ENCODE measurements at regions not wholly inside any gene's neighbourhood (a gene's known extent, or its start where the extent isn't known, plus 50 kb on each side); places are given as distances from the start of the nearest gene placed in this dataset.

DNA sequence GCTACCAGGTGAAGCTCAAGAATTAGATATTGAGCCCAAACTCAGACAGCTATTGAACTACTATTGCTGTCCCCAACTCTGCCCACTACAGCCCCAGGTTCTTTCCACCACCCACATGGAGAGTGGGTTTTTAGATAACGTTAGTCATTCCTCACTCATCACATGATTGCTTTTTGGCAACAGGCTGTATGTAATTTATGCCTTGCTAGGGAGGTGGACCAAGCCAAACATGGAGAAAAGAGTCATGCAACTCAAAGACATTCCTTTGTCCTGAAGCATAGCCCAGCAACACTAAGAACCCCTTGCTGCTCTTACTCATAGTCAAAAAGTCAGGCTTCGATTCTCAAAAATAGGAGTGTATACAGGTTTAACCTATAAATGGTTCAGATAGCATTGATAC is 275.9 kb upstream of the VCX3A start:
- no peaks in the 10 kb centered on the region for H3K79me2 ChIP-seq (ENCODE audit: control insufficient read depth, insufficient read depth, low read length, poor library complexity)
- H3K4ac ChIP-seq (ENCODE audit: low read depth, low read length): no peak overlapping the region
- H3K27me3 ChIP-seq (ENCODE audit: insufficient read depth, low read length): no peaks in the 10 kb centered on the region
- H3K27ac ChIP-seq (ENCODE audit: low read depth, low read length): no peak overlapping the region
- H3K18ac ChIP-seq (ENCODE audit: low read length): no peak overlapping the region
- H3K9me3 ChIP-seq (ENCODE audit: insufficient read depth, low read depth, low read length): no peaks in the 10 kb centered on the region
- no peaks in the 10 kb centered on the region for H3K79me1 ChIP-seq (ENCODE audit: low read length)
- H4K8ac ChIP-seq (ENCODE audit: low read depth, low read length): no peak overlapping the region
- no peak overlapping the region for H3K4me3 ChIP-seq (ENCODE audit: low read depth, low read length)
- no peak overlapping the region for H2AFZ ChIP-seq (ENCODE audit: insufficient read depth, low read length, poor library complexity)
- no peak overlapping the region for H4K91ac ChIP-seq (ENCODE audit: low read depth, low read length)
- H2BK12ac ChIP-seq (ENCODE audit: low read length): no peak overlapping the region
- no CpG with 5 or more reads among the region's 2 CpGs for WGBS (ENCODE audit: extremely low coverage, insufficient coverage, insufficient read length)
- H3K4me1 ChIP-seq (ENCODE audit: control insufficient read depth in 1 of 2, insufficient read depth in 2 of 2, low read length in 2 of 2): no peaks in the 10 kb centered on the region
- no peak overlapping the region for H3K23ac ChIP-seq (ENCODE audit: low read length)
- H2BK120ac ChIP-seq (ENCODE audit: insufficient read depth, low read length, poor library complexity): no peak overlapping the region
- no peak overlapping the region for H3K9ac ChIP-seq (ENCODE audit: low read length)
- H3K14ac ChIP-seq (ENCODE audit: low read length): no peak overlapping the region
- H2AK5ac ChIP-seq (ENCODE audit: low read length): no peak overlapping the region
- H2BK5ac ChIP-seq (ENCODE audit: low read depth, low read length, poor library complexity): no peak overlapping the region
- DNase-seq: no peak
- H3K4me2 ChIP-seq (ENCODE audit: low read length): no peak overlapping the region
- no peak overlapping the region for H4K12ac ChIP-seq (ENCODE audit: low read depth, low read length)
- no peaks in the 10 kb centered on the region for H3K36me3 ChIP-seq (ENCODE audit: control insufficient read depth in 1 of 2, insufficient read depth in 2 of 2, low read length in 2 of 2)

DNA sequence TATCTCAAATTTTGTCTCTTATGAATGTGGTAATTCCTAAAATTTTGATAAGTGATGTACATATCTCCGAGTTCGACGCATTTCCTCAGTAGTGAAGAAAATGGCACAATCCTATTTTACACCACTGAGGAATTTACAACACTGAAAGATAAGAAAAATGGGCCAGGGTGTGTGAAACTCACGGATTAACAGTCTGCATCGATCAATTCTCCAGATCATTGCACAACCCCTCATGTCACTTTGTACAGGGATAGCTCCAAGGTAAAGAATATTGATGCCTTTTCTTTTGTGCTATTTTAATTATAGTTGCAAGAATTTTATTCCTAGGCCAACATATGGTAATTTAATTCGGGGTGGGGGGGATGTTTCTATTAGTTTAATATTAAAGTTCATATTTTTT is 268.7 kb upstream of the VCX3A start:
- no peak overlapping the region for H4K8ac ChIP-seq (ENCODE audit: low read depth, low read length)
- H4K12ac ChIP-seq (ENCODE audit: low read depth, low read length): no peak overlapping the region
- H3K14ac ChIP-seq (ENCODE audit: low read length): no peak overlapping the region
- no peaks in the 10 kb centered on the region for H3K9me3 ChIP-seq (ENCODE audit: insufficient read depth, low read depth, low read length)
- H2AK5ac ChIP-seq (ENCODE audit: low read length): no peak overlapping the region
- H3K4me2 ChIP-seq (ENCODE audit: low read length): no peak overlapping the region
- H3K23ac ChIP-seq (ENCODE audit: low read length): no peak overlapping the region
- no peaks in the 10 kb centered on the region for H3K79me1 ChIP-seq (ENCODE audit: low read length)
- no peak for DNase-seq
- H2BK12ac ChIP-seq (ENCODE audit: low read length): no peak overlapping the region
- H3K27me3 ChIP-seq (ENCODE audit: insufficient read depth, low read length): no peaks in the 10 kb centered on the region
- H3K4me3 ChIP-seq (ENCODE audit: low read depth, low read length): no peak overlapping the region
- no peak overlapping the region for H2BK120ac ChIP-seq (ENCODE audit: insufficient read depth, low read length, poor library complexity)
- H4K91ac ChIP-seq (ENCODE audit: low read depth, low read length): no peak overlapping the region
- H3K18ac ChIP-seq (ENCODE audit: low read length): no peak overlapping the region
- no peak overlapping the region for H3K9ac ChIP-seq (ENCODE audit: low read length)
- H3K36me3 ChIP-seq (ENCODE audit: control insufficient read depth in 1 of 2, insufficient read depth in 2 of 2, low read length in 2 of 2): no peaks in the 10 kb centered on the region
- no peaks in the 10 kb centered on the region for H3K4me1 ChIP-seq (ENCODE audit: control insufficient read depth in 1 of 2, insufficient read depth in 2 of 2, low read length in 2 of 2)
- WGBS (ENCODE audit: extremely low coverage, insufficient coverage, insufficient read length): no CpG with 5 or more reads among the region's 6 CpGs
- no peaks in the 10 kb centered on the region for H3K79me2 ChIP-seq (ENCODE audit: control insufficient read depth, insufficient read depth, low read length, poor library complexity)
- no peak overlapping the region for H2BK5ac ChIP-seq (ENCODE audit: low read depth, low read length, poor library complexity)
- no peak overlapping the region for H3K4ac ChIP-seq (ENCODE audit: low read depth, low read length)
- H3K27ac ChIP-seq (ENCODE audit: low read depth, low read length): no peak overlapping the region
- H2AFZ ChIP-seq (ENCODE audit: insufficient read depth, low read length, poor library complexity): no peak overlapping the region

DNA sequence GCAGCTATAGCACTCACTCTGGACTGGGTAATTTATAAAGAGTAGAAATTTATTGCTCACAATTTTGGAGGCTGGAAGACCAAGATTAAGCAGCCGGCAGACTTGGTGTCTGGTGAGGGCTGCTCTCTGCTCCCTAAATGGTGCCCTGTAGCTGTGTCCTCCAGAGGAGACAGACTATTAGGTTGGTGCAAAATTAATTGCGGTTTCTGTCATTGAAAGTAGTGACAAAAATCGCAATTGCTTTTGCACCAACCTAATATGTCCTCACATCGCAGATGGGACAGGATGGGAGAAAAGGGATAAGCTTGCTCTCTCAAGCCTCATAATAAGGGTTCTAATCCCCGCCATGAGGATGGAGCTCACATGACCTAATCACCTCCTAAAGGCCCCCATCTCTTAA is 258.1 kb upstream of the VCX3A start:
- no peaks in the 10 kb centered on the region for H3K27me3 ChIP-seq (ENCODE audit: insufficient read depth, low read length)
- no peaks in the 10 kb centered on the region for H3K36me3 ChIP-seq (ENCODE audit: control insufficient read depth in 1 of 2, insufficient read depth in 2 of 2, low read length in 2 of 2)
- peak overlapping the region; percentile 47 for H4K91ac ChIP-seq (ENCODE audit: low read depth, low read length)
- no peak overlapping the region for H3K4me2 ChIP-seq (ENCODE audit: low read length)
- no peaks in the 10 kb centered on the region for H3K79me2 ChIP-seq (ENCODE audit: control insufficient read depth, insufficient read depth, low read length, poor library complexity)
- H3K4me1 ChIP-seq (ENCODE audit: control insufficient read depth in 1 of 2, insufficient read depth in 2 of 2, low read length in 2 of 2): peaks cover 3 to 7% of the 10 kb centered on the region in 2 experiments
- no peak overlapping the region for H3K4ac ChIP-seq (ENCODE audit: low read depth, low read length)
- H2AK5ac ChIP-seq (ENCODE audit: low read length): no peak overlapping the region
- no peak overlapping the region for H3K18ac ChIP-seq (ENCODE audit: low read length)
- H2BK12ac ChIP-seq (ENCODE audit: low read length): no peak overlapping the region
- no peak overlapping the region for H3K4me3 ChIP-seq (ENCODE audit: low read depth, low read length)
- WGBS (ENCODE audit: extremely low coverage, insufficient coverage, insufficient read length): no CpG with 5 or more reads among the region's 5 CpGs
- no peak overlapping the region for H2AFZ ChIP-seq (ENCODE audit: insufficient read depth, low read length, poor library complexity)
- no peaks in the 10 kb centered on the region for H3K9me3 ChIP-seq (ENCODE audit: insufficient read depth, low read depth, low read length)
- H2BK5ac ChIP-seq (ENCODE audit: low read depth, low read length, poor library complexity): peak overlapping the region; percentile 56
- H3K79me1 ChIP-seq (ENCODE audit: low read length): peaks cover 2% of the 10 kb centered on the region
- no peak overlapping the region for H3K9ac ChIP-seq (ENCODE audit: low read length)
- no peak overlapping the region for H3K27ac ChIP-seq (ENCODE audit: low read depth, low read length)
- no peak overlapping the region for H4K12ac ChIP-seq (ENCODE audit: low read depth, low read length)
- H2BK120ac ChIP-seq (ENCODE audit: insufficient read depth, low read length, poor library complexity): no peak overlapping the region
- no peak overlapping the region for H3K14ac ChIP-seq (ENCODE audit: low read length)
- H4K8ac ChIP-seq (ENCODE audit: low read depth, low read length): no peak overlapping the region
- DNase-seq: no peak
- no peak overlapping the region for H3K23ac ChIP-seq (ENCODE audit: low read length)

DNA sequence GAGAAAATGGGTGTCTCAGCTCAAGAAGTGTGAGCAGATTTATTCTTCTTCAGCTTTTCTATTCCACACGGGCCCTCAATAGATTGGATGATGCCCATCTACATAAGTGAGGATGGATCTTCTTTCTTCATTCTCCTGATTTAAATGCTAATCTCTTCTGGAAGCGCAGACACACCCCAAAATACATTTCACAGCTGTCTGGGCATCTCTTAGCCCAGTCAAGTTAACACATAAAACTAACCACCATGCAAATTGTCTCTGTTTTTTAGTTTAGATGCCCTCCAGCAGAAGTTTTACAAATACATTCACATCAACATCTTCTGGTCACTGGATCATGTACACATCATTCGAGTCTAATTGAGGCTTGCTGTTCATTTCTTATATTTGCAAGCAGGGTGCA is 249.0 kb upstream of the VCX3A start:
- Histone ChIP-seq H3K27ac (ENCODE audit: low read depth, low read length) (no peak overlapping the region), H4K8ac (ENCODE audit: low read depth, low read length) (no peak overlapping the region), H3K79me2 (ENCODE audit: control insufficient read depth, insufficient read depth, low read length, poor library complexity) (no peaks in the 10 kb centered on the region), H4K91ac (ENCODE audit: low read depth, low read length) (no peak overlapping the region), H4K12ac (ENCODE audit: low read depth, low read length) (no peak overlapping the region), H3K23ac (ENCODE audit: low read length) (no peak overlapping the region), H3K79me1 (ENCODE audit: low read length) (peaks cover 2% of the 10 kb centered on the region), H3K4me1 (ENCODE audit: control insufficient read depth in 1 of 2, insufficient read depth in 2 of 2, low read length in 2 of 2) (peaks cover 4 to 11% of the 10 kb centered on the region in 2 experiments), H3K4ac (ENCODE audit: low read depth, low read length) (no peak overlapping the region), H3K14ac (ENCODE audit: low read length) (no peak overlapping the region), H3K36me3 (ENCODE audit: control insufficient read depth in 1 of 2, insufficient read depth in 2 of 2, low read length in 2 of 2) (no peaks in the 10 kb centered on the region), H2BK12ac (ENCODE audit: low read length) (no peak overlapping the region), H3K9me3 (ENCODE audit: insufficient read depth, low read depth, low read length) (no peaks in the 10 kb centered on the region), H3K18ac (ENCODE audit: low read length) (no peak overlapping the region), H2AK5ac (ENCODE audit: low read length) (no peak overlapping the region), H3K27me3 (ENCODE audit: insufficient read depth, low read length) (no peaks in the 10 kb centered on the region), H2BK5ac (ENCODE audit: low read depth, low read length, poor library complexity) (no peak overlapping the region), H2BK120ac (ENCODE audit: insufficient read depth, low read length, poor library complexity) (no peak overlapping the region), H3K9ac (ENCODE audit: low read length) (no peak overlapping the region), H3K4me2 (ENCODE audit: low read length) (no peak overlapping the region), H2AFZ (ENCODE audit: insufficient read depth, low read length, poor library complexity) (no peak overlapping the region), H3K4me3 (ENCODE audit: low read depth, low read length) (no peak overlapping the region)
- no CpG with 5 or more reads among the region's 3 CpGs for WGBS (ENCODE audit: extremely low coverage, insufficient coverage, insufficient read length)
- no peak for DNase-seq
